SH-SY5Y (cell line): ENCODE measurements at regions not wholly inside any gene's neighbourhood (a gene's known extent, or its start where the extent isn't known, plus 50 kb on each side); places are given as distances from the start of the nearest gene placed in this dataset.

Source experiments
- GATA2 ChIP-seq: IDR thresholded peaks from 2 replicates; pipeline ENCODE4 v1.6.1; 2011; ENCODE audit warnings: mild to moderate bottlenecking, low read depth, low read length
- GATA3 ChIP-seq: IDR thresholded peaks from 2 replicates; pipeline ENCODE4 v1.6.1; 2011; ENCODE audit warnings: low read depth, mild to moderate bottlenecking, low read length, moderate library complexity

GRCh38 chr14:106843386-106843785 is 1317.0 kb downstream of the TMEM121 start:
- no peak for TF ChIP-seq GATA2
- no peak for TF ChIP-seq GATA3

- TF ChIP-seq GATA3 (no peak), GATA2 (no peak)
Measured at GRCh38 chr14:106843951-106844483, 1317.6 kb downstream of the TMEM121 start.

GRCh38 chr14:106844608-106845285 is 1318.4 kb downstream of the TMEM121 start:
- no peak for TF ChIP-seq GATA3
- TF ChIP-seq GATA2: no peak

- TF ChIP-seq GATA3 (no peak), GATA2 (no peak)
Measured at GRCh38 chr14:106845286-106846087, 1319.1 kb downstream of the TMEM121 start.

GRCh38 chr14:106846218-106846617 is 1319.8 kb downstream of the TMEM121 start:
- TF ChIP-seq GATA3 (no peak), GATA2 (no peak)

GRCh38 chr14:106848330-106849121 is 1322.1 kb downstream of the TMEM121 start:
- TF ChIP-seq GATA2: no peak
- TF ChIP-seq GATA3: no peak

GRCh38 chr14:106850913-106851825 is 1324.8 kb downstream of the TMEM121 start:
- TF ChIP-seq GATA2 (no peak), GATA3 (no peak)

GRCh38 chr14:106872611-106873446 is 1346.4 kb downstream of the TMEM121 start:
- TF ChIP-seq GATA2 (peak; percentile 53; the same call in 1 of the 2 replicates), GATA3 (no peak; the same call in 1 of the 2 replicates)

- no peak for TF ChIP-seq GATA3
Measured at GRCh38 chr14:106874350-106874749, 1348.0 kb downstream of the TMEM121 start.

GRCh38 chr14:106875503-106875902 is 1349.1 kb downstream of the TMEM121 start:
- TF ChIP-seq GATA2: no peak
- no peak for TF ChIP-seq GATA3

GRCh38 chr14:106876711-106877110 is 1350.3 kb downstream of the TMEM121 start:
- TF ChIP-seq GATA2: no peak
- no peak for TF ChIP-seq GATA3

- TF ChIP-seq GATA3 (no peak), GATA2 (no peak)
Measured at GRCh38 chr14:106877517-106877916, 1351.1 kb downstream of the TMEM121 start.

GRCh38 chr14:106879241-106879640 is 1352.9 kb downstream of the TMEM121 start:
- TF ChIP-seq GATA2: no peak
- no peak for TF ChIP-seq GATA3
